Lung (tissue), 11 donors: ENCODE measurements at regions not wholly inside any gene's neighbourhood (a gene's known extent, or its start where the extent isn't known, plus 50 kb on each side); places are given as distances from the start of the nearest gene placed in this dataset.
"Not testable (repeated sequence)": the region's sequence is repeated elsewhere in the genome, so short reads cannot be mapped to it uniquely, and the experiment has no call there.

Source experiments
- ATAC-seq: fragments of 200-7000 bp; cut with Tn5 transposase; one replicate; pipeline ENCODE4 v1.9.1; 2020; ENCODE audit warnings: moderate number of reproducible peaks; ENCODE audit not compliant: insufficient read depth, low FRiP score
- DNase-seq, 3 donors: peaks; one replicate each; pipeline ENCODE4 v3.0.0-alpha.2; 2013 to 2017
- H3K27ac ChIP-seq, 2 donors: one replicate each; pipeline ENCODE4 v1.5.1; 2013; ENCODE audit warnings: mild to moderate bottlenecking in 2 of 2, moderate library complexity in 2 of 2, control low read depth in 1 of 2, inconsistent platforms in 1 of 2, low read depth in 1 of 2, low read length in 1 of 2
- H3K27me3 ChIP-seq, 3 donors: one replicate each; pipeline ENCODE4 v1.5.1; 2013; ENCODE audit warnings: low read length in 2 of 3; ENCODE audit not compliant: control insufficient read depth in 3 of 3, insufficient read depth in 3 of 3
- H3K36me3 ChIP-seq, 4 donors: one replicate each; pipeline ENCODE4 v1.5.1; 2013; ENCODE audit warnings: low read length in 4 of 4, mild to moderate bottlenecking in 1 of 4, moderate library complexity in 1 of 4; ENCODE audit not compliant: control insufficient read depth in 4 of 4, insufficient read depth in 4 of 4
- H3K4me1 ChIP-seq, 5 donors: one replicate each; pipeline ENCODE4 v1.5.1; 2013; ENCODE audit warnings: low read length in 5 of 5, mild to moderate bottlenecking in 2 of 5, moderate library complexity in 1 of 5; ENCODE audit not compliant: control insufficient read depth in 5 of 5, insufficient read depth in 5 of 5
- H3K4me3 ChIP-seq: one replicate; pipeline ENCODE4 v1.5.1; 2013; ENCODE audit warnings: mild to moderate bottlenecking, control low read depth, moderate library complexity
- H3K9ac ChIP-seq, 2 donors: one replicate each; pipeline ENCODE4 v1.5.1; 2013; ENCODE audit warnings: low read length in 2 of 2, control low read depth in 1 of 2; ENCODE audit not compliant: insufficient read depth in 1 of 2
- H3K9me3 ChIP-seq, 4 donors: one replicate each; pipeline ENCODE4 v1.5.1; 2013; ENCODE audit warnings: low read length in 3 of 4, mild to moderate bottlenecking in 1 of 4, moderate library complexity in 1 of 4; ENCODE audit not compliant: control insufficient read depth in 4 of 4, insufficient read depth in 3 of 4
- CTCF ChIP-seq: IDR thresholded peaks from 2 replicates; pipeline ENCODE4 v1.5.1; 2012; ENCODE audit warnings: mild to moderate bottlenecking; ENCODE audit errors: control extremely low read depth, extremely low read depth
- WGBS, 2 donors: extraction: QIAGEN DNeasy Blood & Tissue Kit; methylation state at CpG; one replicate each; pipeline ENCODE4 v1.1.7; 2013; 5-methylcytosine and 5-hydroxymethylcytosine counted together
- donor health status: control.
- donor health status: control.
- donor health status: Bipolar disorder and iron deficiency.
- donor health status: healthy.
- donor health status: DM: yes; HTN: yes; CAD: no.

GRCh38 chr13:91249861-91250260 is 97.6 kb upstream of the MIR17HG start:
- Histone ChIP-seq H3K27ac (no peak overlapping the region), H3K36me3 (no peaks in the 10 kb centered on the region), H3K4me1 (peaks cover 0 to 1% (median 0%) of the 10 kb centered on the region in 5 donors), H3K9me3 (no peaks in the 10 kb centered on the region), H3K4me3 (no peak overlapping the region), H3K9ac (no peak overlapping the region), H3K27me3 (no peaks in the 10 kb centered on the region)
- 70 to 71% methylated on average over 2 of the region's 2 CpGs for whole genome bisulfite sequencing, 2 donors
- ATAC-seq (no peak), DNase-seq (no peak)
- no peak for TF ChIP-seq CTCF

- not testable (repeated sequence) for H3K9ac ChIP-seq, H3K27ac ChIP-seq, ATAC-seq, DNase-seq, H3K9me3 ChIP-seq, H3K4me1 ChIP-seq, H3K27me3 ChIP-seq, H3K36me3 ChIP-seq, H3K4me3 ChIP-seq
- 90 to 98% methylated on average over 4 of the region's 4 CpGs for WGBS, 2 donors
These were observed 95.9 kb upstream of the MIR17HG start for GRCh38 chr13:91251573-91251972.

- H3K36me3 ChIP-seq: no peaks in the 10 kb centered on the region
- 92 to 94% methylated on average over 2 of the region's 2 CpGs for WGBS, 2 donors
- DNase-seq: no peak
These were observed 83.0 kb upstream of the MIR17HG start for GRCh38 chr13:91264484-91264883.

GRCh38 chr13:91269237-91269636 is 78.2 kb upstream of the MIR17HG start:
- ATAC-seq: no peak
- H3K9ac ChIP-seq: no peak overlapping the region
- TF ChIP-seq CTCF: no peak
- no peak overlapping the region for H3K27ac ChIP-seq
- H3K36me3 ChIP-seq: no peaks in the 10 kb centered on the region
- no peaks in the 10 kb centered on the region for H3K4me1 ChIP-seq
- 91 to 92% methylated on average over 1 of the region's 1 CpG for WGBS, 2 donors
- DNase-seq: no peak
- H3K9me3 ChIP-seq: peaks cover 0 to 6% (median 4%) of the 10 kb centered on the region in 4 donors
- no peak overlapping the region for H3K4me3 ChIP-seq
- no peaks in the 10 kb centered on the region for H3K27me3 ChIP-seq

More at GRCh38 chr13:91264484-91264883, 83.0 kb upstream of the MIR17HG start:
- H3K27me3 ChIP-seq: no peaks in the 10 kb centered on the region
- H3K27ac ChIP-seq: no peak overlapping the region
- no peaks in the 10 kb centered on the region for H3K4me1 ChIP-seq
- no peak for ATAC-seq
- H3K9me3 ChIP-seq: peaks cover 0 to 6% (median 5%) of the 10 kb centered on the region in 4 donors
- no peak overlapping the region for H3K4me3 ChIP-seq
- no peak overlapping the region for H3K9ac ChIP-seq
- no peak for TF ChIP-seq CTCF
